ENCODE measurements at regions not wholly inside any gene's neighbourhood (a gene's known extent, or its start where the extent isn't known, plus 50 kb on each side); places are given as distances from the start of the nearest gene placed in this dataset.
A peak's percentile ranks its signal among the peaks of the same experiment; 100 is the strongest.

GRCh38 chr3:126259411-126260391 lies 79.3 kb upstream of the ALDH1L1 start:
- Mint-ChIP-seq H3K36me3 (peaks cover 10% of the 10 kb centered on the region), H3K27ac (no peak overlapping the region), H3K27me3 (ENCODE audit: low read depth) (peaks cover 3% of the 10 kb centered on the region; the same call in 1 of the 2 replicates), H3K4me3 (no peak overlapping the region), H3K9me3 (peaks cover 16% of the 10 kb centered on the region), H3K4me1 (peaks cover 14% of the 10 kb centered on the region)
- peak; percentile 73 for DNase-seq (ENCODE audit: low spot score)
- ATAC-seq: peak; percentile 76
- POLR2A ChIA-PET: interaction anchor here (0.6 kb wide), 1 partner anchor 670 kb away, joined by 3 read pairs; no protein-coding TSS in a partner anchor
- CTCF ChIA-PET: interaction anchor here (0.6 to 1.3 kb wide), 8 partner anchors 28 to 187 kb away, joined by 3 to 4 read pairs (median 3); no protein-coding TSS in a partner anchor
- no peak for TF ChIP-seq JAZF1 (CRISPR knock-in tag; IDR thresholded peaks at IDR 0.05)
- TF ChIP-seq ZNF425 (CRISPR knock-in tag; conservative IDR thresholded peaks at IDR 0.05): no peak
- TF ChIP-seq ZNF512 (CRISPR knock-in tag; IDR thresholded peaks at IDR 0.05; ENCODE audit: borderline replicate concordance): 0 out of 2 replicates have a peak, but pooled peaks have one; percentile 66
- TF ChIP-seq EMX1 (CRISPR knock-in tag; IDR thresholded peaks at IDR 0.05): no peak
- no peak for TF ChIP-seq NR1H2 (CRISPR knock-in tag; IDR thresholded peaks at IDR 0.05)
- no peak for TF ChIP-seq ATF6 (CRISPR knock-in tag; IDR thresholded peaks at IDR 0.05)
- TF ChIP-seq IRF2 (CRISPR knock-in tag; IDR thresholded peaks at IDR 0.05; ENCODE audit: borderline replicate concordance, low read depth): no peak
- no peak for TF ChIP-seq IRF1 (CRISPR knock-in tag; IDR thresholded peaks at IDR 0.05)
- TF ChIP-seq ZNF121 (CRISPR knock-in tag; IDR thresholded peaks at IDR 0.05): no peak
- no peak for TF ChIP-seq ZNF532 (CRISPR knock-in tag; IDR thresholded peaks at IDR 0.05; ENCODE audit: borderline replicate concordance)
- TF ChIP-seq ZNF416 (CRISPR knock-in tag; IDR thresholded peaks at IDR 0.05): no peak
- no peak for TF ChIP-seq ERG (CRISPR knock-in tag; IDR thresholded peaks at IDR 0.05)
- no peak for TF ChIP-seq CDX4 (CRISPR knock-in tag; IDR thresholded peaks at IDR 0.05; ENCODE audit: borderline replicate concordance)
- no peak for TF ChIP-seq ZNF232 (CRISPR knock-in tag; IDR thresholded peaks at IDR 0.05)
- no peak for TF ChIP-seq CREB1 (CRISPR knock-in tag; IDR thresholded peaks at IDR 0.05)
- TF ChIP-seq RORB (CRISPR knock-in tag; IDR thresholded peaks at IDR 0.05): no peak
- 0 out of 2 replicates have a peak, but pooled peaks have one; percentile 23 for TF ChIP-seq SP1 (CRISPR knock-in tag; conservative IDR thresholded peaks at IDR 0.05)
- no peak for TF ChIP-seq ZNF219 (CRISPR knock-in tag; IDR thresholded peaks at IDR 0.05; ENCODE audit: borderline replicate concordance)
- no peak for TF ChIP-seq GRHL2 (CRISPR knock-in tag; IDR thresholded peaks at IDR 0.05; ENCODE audit: insufficient replicate concordance, severe bottlenecking)
- TF ChIP-seq OVOL2 (CRISPR knock-in tag; IDR thresholded peaks at IDR 0.05; ENCODE audit: borderline replicate concordance): no peak
- no peak for TF ChIP-seq E2F5 (CRISPR knock-in tag; IDR thresholded peaks at IDR 0.05)
